ENCODE measurements at regions not wholly inside any gene's neighbourhood (a gene's known extent, or its start where the extent isn't known, plus 50 kb on each side); places are given as distances from the start of the nearest gene placed in this dataset.

DNA sequence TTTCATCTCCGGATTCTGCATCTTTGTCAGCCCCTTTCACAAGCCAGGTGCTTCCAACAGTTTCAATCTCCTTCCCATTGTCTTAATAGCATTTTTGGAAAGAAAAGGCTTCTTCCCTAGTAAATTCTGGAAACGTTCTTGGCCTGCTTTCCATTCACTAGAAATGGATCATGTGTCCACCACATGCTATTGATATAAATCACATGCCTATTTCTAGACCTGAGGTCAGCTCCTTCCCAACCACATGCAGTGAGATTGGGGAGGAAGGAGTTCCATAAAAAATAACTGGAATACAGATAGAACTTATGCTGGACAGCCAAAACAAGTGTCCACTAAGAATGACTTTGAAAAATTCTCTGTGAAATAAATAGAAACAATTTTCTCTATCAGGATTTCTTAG is 181.6 kb upstream of the TMEM161B start:
- H3K4ac ChIP-seq (ENCODE audit: low read depth, low read length): no peak overlapping the region
- H3K9ac ChIP-seq (ENCODE audit: low read length): no peak overlapping the region
- no CpG with 5 or more reads among the region's 2 CpGs for WGBS (ENCODE audit: extremely low coverage, insufficient coverage, insufficient read length)
- H2BK120ac ChIP-seq (ENCODE audit: insufficient read depth, low read length, poor library complexity): no peak overlapping the region
- no peak overlapping the region for H2AK5ac ChIP-seq (ENCODE audit: low read length)
- no peak overlapping the region for H4K12ac ChIP-seq (ENCODE audit: low read depth, low read length)
- no peaks in the 10 kb centered on the region for H3K79me1 ChIP-seq (ENCODE audit: low read length)
- H3K79me2 ChIP-seq (ENCODE audit: control insufficient read depth, insufficient read depth, low read length, poor library complexity): no peaks in the 10 kb centered on the region
- H3K4me3 ChIP-seq (ENCODE audit: low read depth, low read length): no peak overlapping the region
- H3K23ac ChIP-seq (ENCODE audit: low read length): no peak overlapping the region
- no peak overlapping the region for H3K14ac ChIP-seq (ENCODE audit: low read length)
- H3K27me3 ChIP-seq (ENCODE audit: insufficient read depth, low read length): no peaks in the 10 kb centered on the region
- H2BK5ac ChIP-seq (ENCODE audit: low read depth, low read length, poor library complexity): no peak overlapping the region
- no peak for DNase-seq
- H3K36me3 ChIP-seq (ENCODE audit: control insufficient read depth in 1 of 2, insufficient read depth in 2 of 2, low read length in 2 of 2): no peaks in the 10 kb centered on the region
- H2BK12ac ChIP-seq (ENCODE audit: low read length): no peak overlapping the region
- no peak overlapping the region for H3K4me2 ChIP-seq (ENCODE audit: low read length)
- H3K18ac ChIP-seq (ENCODE audit: low read length): no peak overlapping the region
- H3K4me1 ChIP-seq (ENCODE audit: control insufficient read depth in 1 of 2, insufficient read depth in 2 of 2, low read length in 2 of 2): no peaks in the 10 kb centered on the region
- no peak overlapping the region for H2AFZ ChIP-seq (ENCODE audit: insufficient read depth, low read length, poor library complexity)
- H3K9me3 ChIP-seq (ENCODE audit: insufficient read depth, low read depth, low read length): no peaks in the 10 kb centered on the region
- no peak overlapping the region for H3K27ac ChIP-seq (ENCODE audit: low read depth, low read length)
- no peak overlapping the region for H4K8ac ChIP-seq (ENCODE audit: low read depth, low read length)
- H4K91ac ChIP-seq (ENCODE audit: low read depth, low read length): no peak overlapping the region

DNA sequence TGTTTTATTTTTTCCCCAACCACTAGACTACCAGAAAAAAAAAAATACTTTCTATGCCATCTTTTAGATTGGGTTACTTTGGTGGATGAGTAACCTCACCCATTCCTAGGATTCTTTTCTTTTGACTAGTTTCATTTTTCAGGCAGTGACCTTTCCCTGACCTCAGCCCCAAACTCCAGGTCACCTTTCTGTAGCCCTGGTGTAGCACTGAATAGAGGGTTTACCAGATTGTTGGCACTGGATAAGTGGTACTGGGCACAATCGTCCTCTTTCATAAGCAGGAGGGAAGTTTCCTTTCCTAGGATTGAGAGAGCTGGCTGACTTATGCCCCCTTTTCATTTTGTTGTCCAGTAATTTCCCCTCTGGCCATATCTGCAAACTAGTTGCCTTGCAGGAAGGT is 169.4 kb upstream of the TMEM161B start:
- Histone ChIP-seq H2BK5ac (ENCODE audit: low read depth, low read length, poor library complexity) (no peak overlapping the region), H3K9me3 (ENCODE audit: insufficient read depth, low read depth, low read length) (no peaks in the 10 kb centered on the region), H3K9ac (ENCODE audit: low read length) (no peak overlapping the region), H3K36me3 (ENCODE audit: control insufficient read depth in 1 of 2, insufficient read depth in 2 of 2, low read length in 2 of 2) (no peaks in the 10 kb centered on the region), H3K27ac (ENCODE audit: low read depth, low read length) (no peak overlapping the region), H3K14ac (ENCODE audit: low read length) (no peak overlapping the region), H3K4me1 (ENCODE audit: control insufficient read depth in 1 of 2, insufficient read depth in 2 of 2, low read length in 2 of 2) (no peaks in the 10 kb centered on the region), H3K27me3 (ENCODE audit: insufficient read depth, low read length) (no peaks in the 10 kb centered on the region), H2AFZ (ENCODE audit: insufficient read depth, low read length, poor library complexity) (no peak overlapping the region), H3K79me2 (ENCODE audit: control insufficient read depth, insufficient read depth, low read length, poor library complexity) (no peaks in the 10 kb centered on the region), H2BK120ac (ENCODE audit: insufficient read depth, low read length, poor library complexity) (no peak overlapping the region), H3K23ac (ENCODE audit: low read length) (no peak overlapping the region), H4K91ac (ENCODE audit: low read depth, low read length) (no peak overlapping the region), H3K18ac (ENCODE audit: low read length) (no peak overlapping the region), H2BK12ac (ENCODE audit: low read length) (no peak overlapping the region), H3K4me3 (ENCODE audit: low read depth, low read length) (no peak overlapping the region), H3K4ac (ENCODE audit: low read depth, low read length) (no peak overlapping the region), H3K79me1 (ENCODE audit: low read length) (no peaks in the 10 kb centered on the region), H3K4me2 (ENCODE audit: low read length) (no peak overlapping the region), H4K12ac (ENCODE audit: low read depth, low read length) (no peak overlapping the region), H2AK5ac (ENCODE audit: low read length) (no peak overlapping the region), H4K8ac (ENCODE audit: low read depth, low read length) (no peak overlapping the region)
- DNase-seq: peak in 1 of 2 donors; percentile 29
- no CpG with 5 or more reads among the region's 1 CpG for WGBS (ENCODE audit: extremely low coverage, insufficient coverage, insufficient read length)

DNA sequence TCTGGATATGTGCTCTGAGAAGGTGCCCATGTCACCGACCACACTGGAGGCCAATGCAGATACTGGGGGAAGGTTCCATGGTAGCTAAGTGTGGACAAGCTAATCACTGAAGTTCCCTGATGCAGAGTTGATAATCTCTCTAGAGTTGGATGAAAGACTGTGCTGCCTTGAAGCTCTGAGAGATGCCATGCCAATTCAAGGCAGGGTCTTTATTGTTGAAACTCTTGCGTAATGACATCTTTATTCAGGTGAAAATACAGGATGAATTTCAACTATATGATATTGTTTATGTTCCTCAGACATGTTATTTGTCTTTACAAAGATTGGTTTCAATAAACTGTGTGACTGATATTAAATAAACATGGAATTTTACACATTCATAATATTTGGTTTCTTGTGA is 167.6 kb upstream of the TMEM161B start:
- no peak overlapping the region for H4K8ac ChIP-seq (ENCODE audit: low read depth, low read length)
- H3K36me3 ChIP-seq (ENCODE audit: control insufficient read depth in 1 of 2, insufficient read depth in 2 of 2, low read length in 2 of 2): no peaks in the 10 kb centered on the region
- no peak overlapping the region for H3K23ac ChIP-seq (ENCODE audit: low read length)
- DNase-seq: no peak
- no peaks in the 10 kb centered on the region for H3K9me3 ChIP-seq (ENCODE audit: insufficient read depth, low read depth, low read length)
- no peak overlapping the region for H2BK5ac ChIP-seq (ENCODE audit: low read depth, low read length, poor library complexity)
- H3K4me2 ChIP-seq (ENCODE audit: low read length): no peak overlapping the region
- no peak overlapping the region for H2BK12ac ChIP-seq (ENCODE audit: low read length)
- no peak overlapping the region for H2BK120ac ChIP-seq (ENCODE audit: insufficient read depth, low read length, poor library complexity)
- H3K79me1 ChIP-seq (ENCODE audit: low read length): no peaks in the 10 kb centered on the region
- H3K18ac ChIP-seq (ENCODE audit: low read length): no peak overlapping the region
- no CpG with 5 or more reads among the region's 2 CpGs for WGBS (ENCODE audit: extremely low coverage, insufficient coverage, insufficient read length)
- H3K14ac ChIP-seq (ENCODE audit: low read length): no peak overlapping the region
- H4K12ac ChIP-seq (ENCODE audit: low read depth, low read length): no peak overlapping the region
- H3K4ac ChIP-seq (ENCODE audit: low read depth, low read length): no peak overlapping the region
- no peak overlapping the region for H3K9ac ChIP-seq (ENCODE audit: low read length)
- no peak overlapping the region for H2AFZ ChIP-seq (ENCODE audit: insufficient read depth, low read length, poor library complexity)
- no peak overlapping the region for H4K91ac ChIP-seq (ENCODE audit: low read depth, low read length)
- H2AK5ac ChIP-seq (ENCODE audit: low read length): no peak overlapping the region
- H3K27me3 ChIP-seq (ENCODE audit: insufficient read depth, low read length): no peaks in the 10 kb centered on the region
- no peaks in the 10 kb centered on the region for H3K4me1 ChIP-seq (ENCODE audit: control insufficient read depth in 1 of 2, insufficient read depth in 2 of 2, low read length in 2 of 2)
- no peak overlapping the region for H3K4me3 ChIP-seq (ENCODE audit: low read depth, low read length)
- H3K27ac ChIP-seq (ENCODE audit: low read depth, low read length): no peak overlapping the region
- H3K79me2 ChIP-seq (ENCODE audit: control insufficient read depth, insufficient read depth, low read length, poor library complexity): no peaks in the 10 kb centered on the region

GRCh38 chr5:88428633-88429032 is 160.0 kb upstream of the TMEM161B start:
- Histone ChIP-seq H3K4me2 (ENCODE audit: low read length) (no peak overlapping the region), H3K27ac (ENCODE audit: low read depth, low read length) (no peak overlapping the region), H3K27me3 (ENCODE audit: insufficient read depth, low read length) (no peaks in the 10 kb centered on the region), H2AFZ (ENCODE audit: insufficient read depth, low read length, poor library complexity) (no peak overlapping the region), H3K18ac (ENCODE audit: low read length) (no peak overlapping the region), H4K8ac (ENCODE audit: low read depth, low read length) (no peak overlapping the region), H3K14ac (ENCODE audit: low read length) (no peak overlapping the region), H3K9me3 (ENCODE audit: insufficient read depth, low read depth, low read length) (no peaks in the 10 kb centered on the region), H2BK12ac (ENCODE audit: low read length) (no peak overlapping the region), H3K79me1 (ENCODE audit: low read length) (no peaks in the 10 kb centered on the region), H4K12ac (ENCODE audit: low read depth, low read length) (no peak overlapping the region), H4K91ac (ENCODE audit: low read depth, low read length) (no peak overlapping the region), H2BK120ac (ENCODE audit: insufficient read depth, low read length, poor library complexity) (no peak overlapping the region), H3K4ac (ENCODE audit: low read depth, low read length) (no peak overlapping the region), H2BK5ac (ENCODE audit: low read depth, low read length, poor library complexity) (no peak overlapping the region), H3K4me3 (ENCODE audit: low read depth, low read length) (no peak overlapping the region), H3K23ac (ENCODE audit: low read length) (no peak overlapping the region), H3K79me2 (ENCODE audit: control insufficient read depth, insufficient read depth, low read length, poor library complexity) (no peaks in the 10 kb centered on the region), H2AK5ac (ENCODE audit: low read length) (no peak overlapping the region), H3K4me1 (ENCODE audit: control insufficient read depth in 1 of 2, insufficient read depth in 2 of 2, low read length in 2 of 2) (no peaks in the 10 kb centered on the region), H3K9ac (ENCODE audit: low read length) (no peak overlapping the region), H3K36me3 (ENCODE audit: control insufficient read depth in 1 of 2, insufficient read depth in 2 of 2, low read length in 2 of 2) (no peaks in the 10 kb centered on the region)
- WGBS (ENCODE audit: extremely low coverage, insufficient coverage, insufficient read length): no CpG with 5 or more reads among the region's 1 CpG
- no peak for DNase-seq

GRCh38 chr5:88426441-88426840 is 157.8 kb upstream of the TMEM161B start:
- no peaks in the 10 kb centered on the region for H3K4me1 ChIP-seq (ENCODE audit: control insufficient read depth in 1 of 2, insufficient read depth in 2 of 2, low read length in 2 of 2)
- H3K23ac ChIP-seq (ENCODE audit: low read length): no peak overlapping the region
- H3K79me2 ChIP-seq (ENCODE audit: control insufficient read depth, insufficient read depth, low read length, poor library complexity): no peaks in the 10 kb centered on the region
- no peaks in the 10 kb centered on the region for H3K79me1 ChIP-seq (ENCODE audit: low read length)
- H2BK12ac ChIP-seq (ENCODE audit: low read length): no peak overlapping the region
- H2BK120ac ChIP-seq (ENCODE audit: insufficient read depth, low read length, poor library complexity): no peak overlapping the region
- no peak overlapping the region for H4K8ac ChIP-seq (ENCODE audit: low read depth, low read length)
- no peak overlapping the region for H4K12ac ChIP-seq (ENCODE audit: low read depth, low read length)
- no peak for DNase-seq
- H3K4ac ChIP-seq (ENCODE audit: low read depth, low read length): no peak overlapping the region
- no peaks in the 10 kb centered on the region for H3K36me3 ChIP-seq (ENCODE audit: control insufficient read depth in 1 of 2, insufficient read depth in 2 of 2, low read length in 2 of 2)
- H3K27ac ChIP-seq (ENCODE audit: low read depth, low read length): no peak overlapping the region
- H4K91ac ChIP-seq (ENCODE audit: low read depth, low read length): no peak overlapping the region
- no peak overlapping the region for H3K9ac ChIP-seq (ENCODE audit: low read length)
- H3K4me2 ChIP-seq (ENCODE audit: low read length): no peak overlapping the region
- no peak overlapping the region for H2AFZ ChIP-seq (ENCODE audit: insufficient read depth, low read length, poor library complexity)
- H3K18ac ChIP-seq (ENCODE audit: low read length): no peak overlapping the region
- H2AK5ac ChIP-seq (ENCODE audit: low read length): no peak overlapping the region
- H3K4me3 ChIP-seq (ENCODE audit: low read depth, low read length): no peak overlapping the region
- H2BK5ac ChIP-seq (ENCODE audit: low read depth, low read length, poor library complexity): no peak overlapping the region
- no peak overlapping the region for H3K14ac ChIP-seq (ENCODE audit: low read length)
- no peaks in the 10 kb centered on the region for H3K9me3 ChIP-seq (ENCODE audit: insufficient read depth, low read depth, low read length)
- no peaks in the 10 kb centered on the region for H3K27me3 ChIP-seq (ENCODE audit: insufficient read depth, low read length)

Measured in trophoblast cell (in vitro differentiated cells and primary cell).